Islet precursor cell (in vitro differentiated cells): ENCODE measurements at regions not wholly inside any gene's neighbourhood (a gene's known extent, or its start where the extent isn't known, plus 50 kb on each side); places are given as distances from the start of the nearest gene placed in this dataset.

ENCODE experiments used
- DNase-seq: peaks from one replicate; pipeline ENCODE4 v3.0.0-alpha.2; 2018

DNA sequence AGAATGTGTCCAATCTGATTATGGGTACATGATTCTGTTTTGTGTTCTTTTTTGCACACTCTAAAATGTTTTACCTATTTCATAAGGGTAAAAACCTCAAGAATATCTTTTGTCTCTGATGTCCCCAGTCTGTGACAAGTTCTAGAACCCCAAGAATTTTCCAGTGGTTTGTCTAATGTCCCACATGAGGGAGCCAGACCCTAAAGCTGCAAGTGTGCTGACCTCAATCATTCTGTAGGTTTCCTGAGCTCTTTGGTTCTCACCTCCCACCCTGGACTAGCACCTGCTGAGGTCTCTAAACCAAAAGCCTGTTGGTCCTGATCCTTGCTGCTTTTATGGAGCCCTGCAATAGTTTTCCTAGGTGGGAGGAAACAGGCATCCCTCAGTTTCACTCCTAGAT is 149.8 kb upstream of the MPPED2 start:
- DNase-seq: no peak

DNA sequence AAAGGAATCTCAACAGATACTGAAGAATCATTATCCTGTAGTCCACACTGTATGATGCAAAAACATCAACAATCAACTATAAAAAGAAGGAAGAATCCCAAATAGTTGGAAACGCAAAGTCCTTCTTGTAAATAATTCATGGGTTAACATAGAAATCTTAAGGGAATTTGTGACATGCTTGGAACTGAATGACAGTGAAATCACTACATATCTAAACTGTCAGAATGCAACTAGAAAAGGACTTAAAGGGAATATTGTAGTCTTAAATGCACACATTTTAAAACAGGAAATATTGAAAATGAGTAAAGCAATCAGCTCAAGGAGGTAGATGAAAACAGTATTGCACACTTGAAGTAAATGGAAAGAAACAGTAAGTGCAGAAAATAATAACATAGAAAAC is 147.6 kb upstream of the MPPED2 start:
- DNase-seq: no peak

DNA sequence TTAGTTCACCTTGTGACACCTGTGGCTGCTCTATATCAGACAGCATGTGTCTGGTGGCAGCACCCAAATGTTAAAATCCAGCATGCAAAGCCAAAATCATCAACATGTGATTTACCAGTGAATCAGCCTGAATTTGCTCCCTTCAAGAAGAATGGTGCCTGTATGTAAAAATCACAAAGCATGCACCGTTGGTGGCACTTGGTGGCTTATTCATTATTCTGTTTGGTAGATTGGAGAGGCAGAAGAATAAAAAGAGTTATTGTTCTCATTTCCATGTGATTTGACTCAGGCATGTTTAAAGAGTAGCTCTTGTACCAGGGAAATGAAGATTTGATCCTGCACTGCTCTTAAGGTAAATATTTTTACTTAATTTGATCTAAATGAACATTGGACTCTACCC is 143.9 kb upstream of the MPPED2 start:
- no peak for DNase-seq

DNA sequence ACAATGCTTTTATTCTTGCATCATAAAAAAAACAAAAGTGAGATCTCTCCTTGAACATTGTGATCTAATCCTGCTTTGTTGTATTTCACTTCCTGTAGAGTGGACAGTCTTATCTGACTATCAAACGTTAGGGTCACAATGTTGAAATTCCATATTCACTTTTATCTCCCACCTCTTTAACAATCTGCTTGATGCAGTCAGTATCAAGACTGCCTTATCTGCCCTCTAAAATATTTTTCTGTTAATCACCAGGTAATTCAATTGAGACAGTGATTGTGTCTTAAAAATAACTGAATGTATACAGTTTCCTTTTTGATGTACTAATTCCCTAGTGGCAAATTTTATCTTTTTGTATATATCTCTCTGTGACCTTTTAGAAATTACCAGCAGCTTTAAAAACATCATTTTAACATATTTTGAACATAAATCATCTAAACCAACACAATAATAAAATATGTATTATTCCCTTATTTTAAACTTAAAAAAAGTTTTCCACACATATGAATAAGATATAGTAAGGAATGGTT is 143.1 kb upstream of the MPPED2 start:
- DNase-seq: no peak

DNA sequence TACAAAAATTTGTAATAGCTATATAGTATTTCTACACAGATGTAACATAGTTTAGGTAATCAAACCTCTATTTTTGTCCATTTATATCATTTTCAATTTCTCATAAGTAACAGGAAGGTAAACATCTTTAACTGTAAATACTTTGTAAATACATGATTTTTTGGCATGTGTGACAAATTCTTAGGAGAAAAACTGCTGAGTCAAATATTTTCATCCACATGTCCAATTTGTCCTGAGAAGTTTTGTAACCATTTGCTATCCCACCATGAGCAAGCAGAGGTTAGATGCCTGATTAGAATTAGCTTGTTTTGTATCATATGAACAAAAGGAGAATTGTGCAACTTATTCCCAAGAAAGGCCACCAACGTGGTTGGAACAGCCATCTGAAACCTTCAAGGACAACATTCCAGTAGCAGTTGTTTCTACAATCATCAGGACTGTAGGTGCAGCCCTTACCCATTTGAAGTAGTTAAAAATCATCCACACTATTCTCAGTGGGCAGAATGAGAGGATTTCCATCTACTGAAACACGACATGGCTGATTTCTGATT is 139.6 kb upstream of the MPPED2 start:
- no peak for DNase-seq

DNA sequence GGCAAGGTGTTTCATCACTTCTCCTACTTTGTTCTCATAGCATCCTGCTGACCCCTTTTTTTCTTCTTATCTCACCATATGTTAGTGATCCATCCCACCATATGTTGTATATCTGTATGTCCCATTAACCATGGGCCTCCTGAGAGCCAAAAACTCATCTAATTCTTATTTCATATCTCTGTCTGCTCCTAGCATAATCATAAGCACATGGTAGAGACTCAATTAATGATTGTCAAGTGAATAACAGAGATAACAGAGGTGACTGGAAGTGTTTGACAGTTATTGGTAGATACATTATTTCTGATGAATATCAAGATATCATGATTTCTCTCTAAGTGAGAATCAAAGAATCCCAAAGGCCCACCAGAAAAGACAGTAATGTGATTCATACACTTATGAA is 138.1 kb upstream of the MPPED2 start:
- no peak for DNase-seq

DNA sequence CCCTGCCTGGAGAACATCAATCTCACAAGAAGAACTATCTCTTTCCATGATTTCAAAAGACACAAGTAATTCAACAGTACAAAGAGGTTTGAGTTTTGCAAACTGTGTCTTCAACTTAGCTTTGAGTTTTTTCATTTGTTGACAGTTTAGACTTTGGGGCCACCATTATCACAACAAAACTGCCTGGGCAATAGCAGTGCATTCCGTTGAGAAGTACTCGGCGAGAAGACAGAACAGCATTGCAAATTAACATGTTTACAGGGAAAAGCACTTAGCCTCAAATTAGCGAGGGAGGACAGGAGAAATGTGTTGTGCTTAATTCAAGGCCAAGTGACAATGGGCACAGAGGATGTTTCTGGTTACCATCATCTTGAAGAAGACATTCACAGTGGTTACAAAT is 133.2 kb upstream of the MPPED2 start:
- peak; percentile 71 for DNase-seq

DNA sequence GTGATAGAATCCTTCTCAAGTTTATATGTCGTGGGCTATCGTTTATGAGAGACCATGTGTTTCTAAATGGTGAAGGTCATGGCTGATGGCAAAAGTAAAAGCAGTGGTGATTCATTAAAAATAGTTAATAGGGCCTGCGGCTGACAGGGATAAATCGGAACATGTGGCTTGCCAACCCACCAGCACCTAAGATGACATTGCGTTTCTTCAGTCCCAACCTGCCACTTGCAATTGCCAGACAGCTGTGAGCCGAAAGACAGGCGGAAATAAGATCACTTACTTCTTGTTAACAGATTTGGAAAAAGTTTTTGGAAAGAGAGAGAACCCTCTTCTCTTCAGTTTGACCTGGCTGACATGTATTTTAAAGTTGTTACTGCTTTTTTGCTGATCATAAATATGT is 131.5 kb upstream of the MPPED2 start:
- no peak for DNase-seq

DNA sequence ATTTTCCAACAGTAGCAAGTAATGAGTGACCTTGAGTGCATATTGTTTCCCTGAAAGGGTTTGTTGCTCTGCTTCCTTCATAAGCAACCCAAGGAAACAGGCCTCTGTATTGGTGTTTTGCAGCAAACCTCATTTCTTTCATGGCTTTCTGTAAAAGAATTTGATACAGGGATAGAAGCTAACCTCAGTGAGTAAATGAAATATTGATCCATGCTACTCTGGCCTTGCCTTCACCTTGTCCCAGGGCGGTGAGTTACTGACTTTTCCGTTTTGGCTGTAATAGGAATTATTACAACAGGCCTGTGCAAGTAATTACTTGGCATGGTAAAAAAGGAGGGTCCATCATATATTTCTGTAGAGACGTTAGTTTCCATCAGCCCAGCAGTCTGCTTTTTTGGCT is 130.9 kb upstream of the MPPED2 start:
- no peak for DNase-seq

DNA sequence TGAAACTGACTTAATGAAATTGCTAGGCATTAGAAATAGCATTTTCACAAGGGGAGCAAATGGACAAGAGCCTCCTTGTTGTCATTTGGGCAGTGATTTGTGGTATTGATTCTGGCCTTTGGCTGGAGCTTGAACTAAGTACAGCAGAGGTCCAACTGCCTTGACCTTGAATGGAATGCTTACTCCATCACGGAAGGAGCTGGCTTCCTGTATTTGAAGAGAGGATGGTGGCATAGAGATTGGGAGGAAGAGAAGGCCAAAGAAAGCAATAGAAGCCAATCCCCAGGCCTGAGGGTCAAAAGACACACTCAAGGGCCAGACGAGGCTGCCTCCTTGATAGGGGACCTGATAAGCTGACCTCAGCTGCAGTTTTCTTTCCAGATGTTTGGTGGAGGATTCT is 126.6 kb upstream of the MPPED2 start:
- peak; percentile 73 for DNase-seq

DNA sequence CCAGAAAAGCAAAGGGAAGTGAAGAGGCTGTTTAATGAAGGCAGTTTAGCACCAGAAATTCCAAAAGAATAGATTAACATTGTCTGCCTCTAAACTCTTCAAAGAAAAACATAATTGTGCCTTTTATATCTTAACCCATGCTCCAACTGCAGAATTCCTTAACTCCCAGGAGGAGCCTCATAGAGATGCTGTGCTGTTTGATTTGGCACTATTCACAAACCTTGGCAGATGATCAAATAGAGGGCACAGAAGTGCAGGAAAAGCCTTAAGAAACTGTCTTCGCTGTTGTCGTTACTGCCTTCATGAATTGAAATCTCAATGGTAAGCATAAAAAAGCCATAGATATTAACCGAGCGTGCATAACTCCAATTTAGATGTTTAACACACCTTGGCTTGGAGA is 124.1 kb upstream of the MPPED2 start:
- no peak for DNase-seq

DNA sequence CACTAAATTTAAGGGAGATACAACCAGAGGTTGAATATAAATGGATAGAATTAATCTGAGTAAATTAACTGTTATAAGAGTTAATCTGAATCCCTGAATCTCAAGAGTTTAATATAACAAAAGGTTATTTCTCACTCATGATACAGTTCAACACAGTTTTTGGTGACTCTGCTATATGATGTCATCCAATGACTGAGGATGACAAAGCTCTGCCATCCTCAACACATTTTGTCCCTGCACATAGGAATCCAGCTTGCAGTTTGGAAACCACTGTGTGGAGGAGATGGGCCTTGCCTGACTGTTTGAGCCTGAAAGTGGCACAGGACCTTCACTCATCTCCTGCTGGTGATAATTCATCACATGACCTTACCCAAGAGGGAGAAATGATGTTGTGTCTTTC is 121.0 kb upstream of the MPPED2 start:
- DNase-seq: no peak

DNA sequence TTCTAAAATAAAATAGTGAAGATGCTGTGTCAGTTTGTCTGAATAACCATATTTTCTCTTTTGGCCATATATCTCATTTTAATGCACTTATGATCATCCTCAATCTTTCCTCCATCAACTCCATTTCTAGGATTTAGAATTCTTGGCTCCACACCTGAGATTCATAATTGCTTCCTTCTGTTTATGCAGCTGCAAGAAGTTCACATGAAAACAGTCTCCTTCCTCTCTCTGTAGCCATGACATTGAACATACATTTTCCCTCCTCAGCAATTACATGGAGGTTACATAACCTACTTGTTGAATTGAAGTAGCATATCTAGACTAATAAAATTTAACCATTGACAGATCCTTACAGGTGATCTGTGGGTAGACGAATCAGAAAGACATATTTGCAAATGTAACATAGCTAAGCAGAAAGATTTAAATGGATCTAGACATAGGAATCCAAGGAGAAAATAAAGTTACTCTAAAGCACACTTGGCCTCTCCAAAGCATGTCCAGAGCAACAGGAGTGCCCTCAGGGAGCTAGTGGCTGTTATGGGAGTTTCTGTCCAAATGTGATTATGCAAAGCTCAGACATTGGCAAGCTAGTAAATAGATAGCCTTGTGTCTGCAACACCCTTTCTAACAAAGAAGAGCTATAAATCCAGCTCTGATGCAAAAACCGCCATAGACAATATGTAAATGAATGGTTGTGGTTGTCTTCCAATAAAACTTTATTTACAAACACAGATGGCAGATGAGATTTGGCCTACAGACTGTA is 119.9 kb upstream of the MPPED2 start:
- DNase-seq: no peak

DNA sequence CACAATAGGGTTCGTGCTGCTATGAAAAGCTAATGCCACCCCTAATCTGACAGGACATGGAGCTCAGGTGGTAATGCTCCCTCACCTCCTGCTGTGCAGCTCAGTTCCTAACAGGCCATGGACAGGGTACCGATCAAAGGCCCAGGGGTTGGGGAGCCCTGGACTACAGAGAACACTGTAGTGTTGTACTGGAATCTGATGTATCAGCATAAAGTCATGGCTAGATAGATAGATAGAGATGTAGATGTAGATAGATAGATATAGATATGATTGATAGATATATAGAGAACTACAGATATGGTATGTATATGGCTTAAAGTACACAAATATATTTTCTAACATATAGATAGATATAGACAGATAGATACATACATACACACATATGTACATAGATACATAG is 112.3 kb upstream of the MPPED2 start:
- no peak for DNase-seq

DNA sequence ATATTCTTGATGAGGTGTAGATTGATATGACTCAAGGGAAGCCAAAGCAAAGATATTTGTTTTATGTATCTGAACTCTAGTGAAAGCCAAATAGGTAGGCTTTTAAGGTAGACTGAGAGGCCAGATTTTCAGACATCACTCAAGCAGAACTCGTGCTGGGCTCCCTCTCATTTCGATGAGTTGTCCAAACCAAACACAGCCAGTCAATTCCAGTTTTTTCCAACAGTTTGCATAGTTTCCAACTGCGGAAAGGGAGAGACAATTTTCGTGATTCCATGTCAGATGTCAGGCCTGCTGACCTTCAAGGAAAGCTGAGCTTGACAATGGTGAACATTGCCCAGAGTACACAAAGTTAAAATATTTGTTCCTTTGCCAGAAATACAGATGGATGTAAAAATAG is 110.9 kb upstream of the MPPED2 start:
- no peak for DNase-seq

DNA sequence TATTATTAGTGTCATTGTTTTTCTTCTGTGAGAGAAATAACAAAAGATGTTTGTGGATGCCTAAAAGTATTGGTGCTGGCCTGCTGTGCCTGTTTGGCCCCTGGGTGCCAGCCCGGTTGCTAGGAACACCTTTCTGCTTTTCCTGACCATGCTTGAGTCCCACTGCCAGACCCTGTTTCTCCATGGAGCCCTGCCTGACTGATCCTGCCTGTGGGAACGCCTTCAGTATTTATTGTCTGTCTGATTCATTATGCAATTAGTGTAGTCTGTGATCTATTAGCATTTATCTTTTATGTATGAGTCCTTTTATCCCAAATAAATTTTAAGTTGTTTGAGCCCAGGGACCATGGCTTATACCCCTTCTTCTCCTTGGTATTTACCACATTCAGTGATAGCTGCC is 98.6 kb upstream of the MPPED2 start:
- DNase-seq: no peak

DNA sequence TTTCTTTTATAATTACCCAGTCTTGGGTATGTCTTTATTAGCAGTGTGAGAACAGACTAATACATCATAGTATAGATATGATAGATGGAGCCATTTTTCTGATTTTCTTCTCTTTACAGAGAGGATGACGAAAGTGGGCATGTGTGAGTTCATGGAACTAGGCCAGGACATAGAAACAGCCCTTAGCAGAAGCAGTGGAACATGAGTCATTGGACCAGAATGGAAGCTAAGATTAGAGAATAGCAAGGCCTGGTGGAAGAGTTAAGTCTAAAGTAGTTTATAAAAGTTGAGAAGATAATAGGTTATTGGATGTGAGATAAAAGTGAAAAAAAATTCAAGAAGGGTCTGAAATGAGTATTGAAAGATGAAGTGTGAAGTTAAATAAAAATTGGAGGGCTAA is 97.0 kb upstream of the MPPED2 start:
- DNase-seq: no peak

DNA sequence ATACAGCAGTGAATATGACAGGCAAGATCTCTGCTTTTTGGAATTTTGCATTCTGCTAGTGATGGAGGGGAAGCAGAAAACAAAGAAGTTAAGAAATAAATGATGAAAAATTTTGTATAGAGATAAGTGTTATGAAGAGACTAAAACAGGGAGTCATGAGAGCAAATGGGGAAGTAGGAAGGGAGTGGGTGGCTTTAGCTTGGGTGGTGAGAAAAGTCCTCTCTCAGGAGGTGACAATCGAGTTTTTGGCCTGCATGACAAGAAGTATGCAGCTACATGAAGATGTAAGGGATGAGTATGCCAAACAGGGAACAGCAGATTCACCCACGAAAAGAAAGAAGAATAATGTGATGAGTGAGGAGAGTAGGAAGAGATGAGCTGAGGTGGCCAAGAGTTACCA is 80.7 kb upstream of the MPPED2 start:
- DNase-seq: no peak

DNA sequence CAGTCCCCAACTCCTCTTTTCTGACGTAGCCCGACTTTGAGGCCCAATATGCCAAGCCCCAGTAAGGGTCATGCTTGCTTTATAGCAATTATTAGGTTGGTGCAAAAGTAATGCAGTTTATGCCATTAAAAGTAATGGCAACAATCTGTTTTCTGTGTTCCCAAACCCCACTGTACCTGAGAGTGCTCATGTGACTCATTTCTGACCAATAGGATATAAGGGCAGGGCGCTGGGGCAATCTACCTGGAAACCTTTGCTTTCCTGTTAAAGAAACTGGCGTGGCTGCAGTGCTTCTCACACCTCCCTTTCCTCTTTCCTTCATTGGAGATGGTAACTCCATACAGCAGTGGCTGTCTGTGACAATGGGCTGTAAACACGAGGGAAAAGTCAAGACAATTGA is 78.9 kb upstream of the MPPED2 start:
- no peak for DNase-seq

DNA sequence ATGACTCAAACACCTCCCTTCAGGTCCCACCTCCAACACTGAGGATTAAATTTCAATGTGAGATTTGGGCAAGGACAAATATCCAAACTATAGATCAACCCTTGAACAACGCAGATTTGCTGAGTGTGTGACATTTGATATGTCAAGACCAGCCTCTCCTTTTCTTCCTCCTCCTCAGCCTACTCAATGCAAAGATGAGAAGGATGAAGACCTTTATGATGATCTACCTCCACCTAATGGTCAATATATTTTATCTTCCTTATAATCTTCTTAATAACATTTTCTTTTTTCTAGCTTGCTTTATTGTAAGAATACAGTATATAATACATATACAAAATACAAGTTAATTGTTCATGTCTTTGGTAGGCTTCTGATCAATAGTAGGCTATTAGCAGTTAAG is 67.5 kb upstream of the MPPED2 start:
- DNase-seq: no peak

DNA sequence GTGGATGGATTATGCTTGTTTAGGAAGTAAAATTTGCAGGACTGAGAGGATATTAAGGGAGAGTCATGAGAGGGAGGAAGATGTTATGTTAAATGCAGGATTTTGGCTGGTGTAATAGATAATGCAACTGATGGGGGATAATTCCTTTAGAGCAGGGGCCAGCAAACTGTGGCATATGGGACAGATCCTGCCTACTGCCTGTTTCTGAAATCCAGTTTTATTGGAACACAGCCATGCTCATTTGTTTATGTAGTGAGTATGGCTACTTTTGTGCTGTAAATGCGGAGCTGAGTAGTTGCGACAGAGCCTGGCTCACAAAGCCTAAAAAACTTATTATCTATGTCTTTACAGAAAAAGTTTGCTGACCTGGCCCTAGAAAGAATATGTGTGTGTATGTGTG is 66.6 kb upstream of the MPPED2 start:
- DNase-seq: no peak

DNA sequence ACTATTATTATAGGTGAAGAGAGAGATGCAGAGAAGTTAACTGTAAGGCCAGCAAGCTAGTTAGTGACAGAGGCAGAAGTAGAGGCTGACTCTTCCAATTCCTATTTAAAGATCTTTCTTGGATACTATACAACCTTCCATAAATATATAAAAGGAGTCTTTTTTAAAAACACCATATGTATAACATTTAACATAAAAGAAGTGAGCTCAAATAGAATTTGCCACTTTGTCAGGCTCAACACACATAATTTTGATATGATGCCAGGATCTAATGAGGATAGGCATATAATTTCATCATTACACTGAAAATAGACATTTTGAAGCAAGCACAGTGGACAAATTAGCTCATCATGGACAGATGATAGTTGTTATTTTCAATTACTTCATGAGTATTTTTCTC is 64.1 kb upstream of the MPPED2 start:
- no peak for DNase-seq
